ENCODE measurements at regions not wholly inside any gene's neighbourhood (a gene's known extent, or its start where the extent isn't known, plus 50 kb on each side); places are given as distances from the start of the nearest gene placed in this dataset.

GRCh38 chr3:159513867-159514380 is 474.7 kb upstream of the IL12A start:
- intact Hi-C loops (cut with micrococcal nuclease) = no loop called here

DNA sequence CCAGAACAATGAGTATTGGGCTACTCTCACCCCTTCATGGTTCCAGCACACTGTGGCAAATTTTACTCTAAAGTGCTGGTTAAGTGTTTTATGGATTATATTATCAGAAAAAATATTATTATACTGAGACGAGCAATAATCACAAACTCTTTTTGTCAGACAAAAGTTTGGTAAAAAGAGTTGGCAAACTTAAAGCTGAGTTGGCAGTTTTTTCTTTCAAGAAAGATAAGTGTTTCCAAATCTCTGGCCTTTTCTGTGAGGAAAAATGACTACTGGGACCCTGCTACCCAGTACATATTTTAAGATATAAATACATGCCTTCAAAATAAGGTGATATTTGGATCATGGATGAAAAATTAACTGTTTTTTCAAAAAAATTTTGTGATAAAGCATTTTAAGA is 471.5 kb upstream of the IL12A start:
- intact Hi-C loops (cut with micrococcal nuclease) = no loop called here

- intact Hi-C loops (cut with micrococcal nuclease) = no loop called here
Observed at GRCh38 chr3:159520638-159521037, 468.0 kb upstream of the IL12A start.

DNA sequence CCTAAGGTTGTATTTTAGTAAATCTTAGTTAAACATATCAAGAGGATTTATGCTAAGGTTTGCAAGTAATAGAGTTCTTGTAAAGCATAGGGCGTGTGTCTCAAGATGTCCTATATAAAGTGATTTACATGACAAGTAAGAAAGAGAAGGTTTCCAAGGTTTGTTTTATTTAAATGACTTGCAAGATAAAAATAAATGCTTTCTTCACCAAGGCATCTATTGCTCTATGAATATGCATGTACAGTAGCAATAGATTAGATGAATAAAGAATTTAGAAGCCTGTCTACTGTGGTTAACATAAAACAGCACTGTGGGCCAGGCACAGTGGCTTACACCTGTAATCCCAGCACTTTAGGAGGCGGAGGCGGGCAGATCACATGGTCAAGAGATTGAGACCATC is 466.4 kb upstream of the IL12A start:
- intact Hi-C loops (cut with micrococcal nuclease) = no loop called here

GRCh38 chr3:159528251-159528895 is 460.3 kb upstream of the IL12A start:
- intact Hi-C loops (cut with micrococcal nuclease) = no loop called here

DNA sequence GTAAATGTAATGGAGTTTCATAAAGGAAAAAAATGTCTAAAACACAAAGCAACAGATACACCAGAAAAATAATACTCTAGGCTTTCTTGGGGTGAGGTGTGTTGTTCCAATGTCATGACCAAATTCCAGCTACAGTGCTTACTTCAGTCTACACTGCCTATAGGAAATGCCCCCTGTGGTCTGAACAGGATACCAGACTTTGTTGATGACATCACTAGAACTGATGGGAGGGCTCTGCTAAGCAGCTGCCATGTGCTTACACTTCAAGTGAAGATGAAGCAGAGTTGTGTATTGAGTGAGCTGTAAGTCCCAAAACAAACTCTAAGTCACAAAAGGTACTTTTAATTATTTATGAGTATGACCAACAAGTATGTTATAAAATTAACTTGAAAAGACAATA is 456.1 kb upstream of the IL12A start:
- intact Hi-C loops (cut with micrococcal nuclease) = no loop called here

DNA sequence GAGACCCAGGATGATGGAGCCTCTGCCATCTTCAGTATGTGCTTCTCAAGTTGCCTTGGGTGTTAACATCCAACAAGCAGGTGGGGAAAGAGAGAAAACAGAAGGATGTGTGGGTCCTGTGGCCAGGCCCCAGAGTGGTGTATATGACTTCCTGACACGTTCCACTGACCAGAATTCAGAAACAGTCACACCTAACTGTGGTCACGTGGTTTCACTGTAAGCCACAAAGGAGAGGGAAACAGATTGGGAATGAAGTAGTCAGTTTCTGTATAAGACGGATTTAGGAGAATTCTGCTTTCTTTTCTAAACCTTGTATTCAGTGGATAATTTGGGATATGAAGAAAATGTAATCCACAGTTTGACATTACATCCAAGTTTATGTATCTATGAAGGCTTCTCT is 454.1 kb upstream of the IL12A start:
- intact Hi-C loops (cut with micrococcal nuclease) = no loop called here

DNA sequence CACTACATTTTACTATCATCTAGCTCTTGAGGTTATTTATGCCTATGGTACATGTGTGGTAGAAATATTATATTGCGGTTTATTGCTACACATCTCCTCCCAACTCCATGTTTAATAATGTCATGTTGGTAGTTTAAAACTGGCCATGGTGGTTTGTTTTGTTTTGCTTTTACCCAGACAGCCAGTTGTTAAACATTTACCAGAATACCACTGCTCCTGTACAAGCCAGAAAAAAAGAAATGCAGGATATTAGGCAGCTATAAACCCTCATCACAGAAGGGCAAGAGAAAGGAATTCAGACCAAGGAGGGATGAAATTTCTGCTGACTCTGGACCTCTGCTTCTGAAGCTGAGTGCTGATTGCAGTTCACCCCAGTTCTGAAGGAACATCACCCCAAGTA is 451.8 kb upstream of the IL12A start:
- intact Hi-C loops (cut with micrococcal nuclease) = no loop called here

DNA sequence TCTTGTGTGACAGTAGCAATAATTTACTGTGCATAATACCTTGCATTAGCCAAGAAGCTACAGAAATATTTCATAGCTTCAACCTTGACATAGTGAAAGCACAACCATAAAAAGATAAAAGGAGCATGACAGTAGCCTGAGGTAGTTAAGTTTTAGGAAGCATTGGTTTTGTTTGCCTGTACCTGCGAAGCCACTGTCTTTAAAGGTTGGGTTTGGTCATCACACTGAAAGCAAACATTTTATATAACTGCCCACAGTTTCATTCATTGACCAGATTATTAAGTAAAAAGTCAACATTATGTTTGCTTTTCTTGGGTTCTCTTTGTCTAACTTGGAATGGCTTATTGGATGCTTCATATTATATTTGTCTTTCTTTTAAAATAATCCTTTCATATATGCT is 450.1 kb upstream of the IL12A start:
- intact Hi-C loops (cut with micrococcal nuclease) = no loop called here

DNA sequence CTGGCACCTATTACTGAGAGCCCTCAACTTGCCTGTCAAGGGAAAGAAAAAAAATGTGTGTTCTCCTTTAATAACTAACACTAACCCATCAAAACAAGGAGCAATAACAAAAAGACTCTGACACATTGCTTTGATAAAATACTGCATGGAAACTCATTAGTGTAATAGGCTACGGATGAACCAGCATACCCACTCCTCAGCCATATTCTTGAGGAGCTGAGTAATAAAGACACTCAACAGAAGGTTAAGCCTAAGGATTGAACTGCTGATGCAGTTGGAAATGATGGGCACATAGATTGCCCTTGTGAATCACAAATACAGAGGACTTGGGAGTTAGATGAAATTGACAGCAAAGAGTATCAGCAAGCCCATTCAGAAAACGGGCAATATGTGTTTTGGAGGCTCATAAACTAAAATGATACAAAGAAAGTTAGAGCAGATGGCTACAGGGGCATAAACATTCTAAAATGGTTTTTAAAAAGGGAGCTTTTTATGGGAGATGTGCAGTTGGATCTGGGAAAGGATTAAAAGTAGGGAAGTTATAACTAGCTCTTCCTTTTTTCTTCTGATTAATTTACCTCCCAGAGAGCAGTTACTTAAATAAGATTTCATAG is 447.6 kb upstream of the IL12A start:
- intact Hi-C loops (cut with micrococcal nuclease) = no loop called here

- intact Hi-C loops (cut with micrococcal nuclease) = no loop called here
Observed at GRCh38 chr3:159548675-159549335, 439.8 kb upstream of the IL12A start.

DNA sequence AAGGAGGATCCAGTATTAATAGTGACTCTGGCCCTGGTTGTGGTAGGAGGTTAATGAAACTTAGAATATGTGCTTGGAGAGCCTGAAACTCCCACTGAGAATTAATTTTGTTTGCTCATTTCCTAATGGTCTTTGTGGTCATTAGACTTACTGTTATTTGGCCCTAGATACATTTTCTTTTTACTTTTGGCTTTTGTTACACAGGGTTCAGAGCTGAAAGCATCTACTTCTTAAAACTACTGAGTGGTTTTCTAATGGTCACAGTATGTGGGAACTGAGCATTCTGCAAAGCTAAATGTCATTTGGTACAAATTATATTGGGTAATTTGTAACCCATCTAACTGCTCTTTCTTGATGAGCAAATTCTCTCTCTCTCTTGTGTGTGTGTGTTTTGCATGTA is 433.4 kb upstream of the IL12A start:
- intact Hi-C loops (cut with micrococcal nuclease) = no loop called here

DNA sequence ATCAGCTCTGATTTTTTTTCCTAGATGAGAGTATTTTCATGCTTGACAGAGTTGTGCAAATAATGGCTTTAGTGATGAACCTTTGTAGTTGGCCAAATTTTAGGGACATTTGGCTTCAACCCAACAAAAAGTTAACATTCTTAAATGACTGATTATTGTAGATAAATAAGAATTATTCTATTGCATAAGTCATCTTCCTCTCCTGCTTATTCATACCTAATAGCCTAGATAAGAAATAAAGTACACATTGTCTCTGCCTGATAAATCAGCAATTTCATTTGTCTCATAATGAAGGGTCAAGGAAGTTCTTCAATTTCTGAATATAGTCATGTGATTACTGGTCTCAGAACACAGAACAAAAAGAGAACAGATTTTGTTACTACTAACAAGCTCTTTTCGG is 428.9 kb upstream of the IL12A start:
- intact Hi-C loops (cut with micrococcal nuclease) = no loop called here

- intact Hi-C loops (cut with micrococcal nuclease) = no loop called here
Observed at GRCh38 chr3:159560214-159560979, 428.2 kb upstream of the IL12A start.

DNA sequence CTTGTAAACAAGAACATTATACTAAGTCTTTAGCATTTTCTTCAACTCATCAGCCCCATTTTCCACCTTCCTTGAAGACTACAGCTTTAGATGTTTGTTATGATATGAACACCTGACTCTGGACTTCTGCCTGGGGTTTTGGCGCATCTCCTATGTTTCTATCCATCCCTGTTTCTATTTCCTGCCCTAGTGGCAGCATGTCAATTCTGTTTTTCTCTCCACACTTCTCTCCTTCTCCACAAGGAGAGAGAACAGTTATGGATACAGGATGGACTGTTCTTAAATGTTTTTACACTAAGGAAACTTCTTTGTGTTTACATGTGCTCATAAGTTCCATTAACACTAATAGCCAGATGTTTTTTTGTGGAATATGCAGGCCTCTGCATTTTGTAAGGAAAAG is 423.3 kb upstream of the IL12A start:
- intact Hi-C loops (cut with micrococcal nuclease) = no loop called here

GRCh38 chr3:159583662-159584061 is 405.0 kb upstream of the IL12A start:
- intact Hi-C loops (cut with micrococcal nuclease) = no loop called here

GRCh38 chr3:159584421-159584820 is 404.2 kb upstream of the IL12A start:
- intact Hi-C loops (cut with micrococcal nuclease) = no loop called here

DNA sequence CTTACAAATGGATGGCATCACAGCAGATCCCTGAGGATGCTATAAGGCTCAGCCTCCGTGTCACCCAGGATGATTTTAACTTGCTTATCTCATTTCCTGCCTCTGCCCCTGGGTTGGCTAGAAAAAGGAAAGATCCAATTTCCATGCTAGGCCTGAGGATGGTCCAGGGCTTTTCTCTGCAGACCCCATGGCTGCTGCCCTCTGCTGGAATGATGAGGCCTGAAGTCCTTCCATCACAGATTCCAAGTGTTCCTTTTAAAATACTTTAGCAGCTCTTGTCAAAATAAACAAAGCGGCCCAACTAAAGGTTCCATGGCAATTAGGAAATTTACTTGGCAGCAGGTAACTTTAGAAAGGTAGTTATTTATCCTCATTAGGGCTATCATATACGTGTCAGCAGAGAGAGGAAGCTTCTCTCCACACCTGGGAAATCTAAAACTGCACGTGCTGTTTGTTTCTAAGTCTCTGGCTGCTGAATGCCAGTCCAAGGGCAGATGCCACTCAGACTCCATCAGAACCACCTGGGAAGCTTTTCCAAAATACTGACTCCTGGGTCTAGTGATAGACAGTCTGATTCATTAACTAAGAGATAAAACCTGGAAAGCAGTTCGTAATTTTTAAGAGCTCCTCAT is 401.9 kb upstream of the IL12A start:
- intact Hi-C loops (cut with micrococcal nuclease) = no loop called here

DNA sequence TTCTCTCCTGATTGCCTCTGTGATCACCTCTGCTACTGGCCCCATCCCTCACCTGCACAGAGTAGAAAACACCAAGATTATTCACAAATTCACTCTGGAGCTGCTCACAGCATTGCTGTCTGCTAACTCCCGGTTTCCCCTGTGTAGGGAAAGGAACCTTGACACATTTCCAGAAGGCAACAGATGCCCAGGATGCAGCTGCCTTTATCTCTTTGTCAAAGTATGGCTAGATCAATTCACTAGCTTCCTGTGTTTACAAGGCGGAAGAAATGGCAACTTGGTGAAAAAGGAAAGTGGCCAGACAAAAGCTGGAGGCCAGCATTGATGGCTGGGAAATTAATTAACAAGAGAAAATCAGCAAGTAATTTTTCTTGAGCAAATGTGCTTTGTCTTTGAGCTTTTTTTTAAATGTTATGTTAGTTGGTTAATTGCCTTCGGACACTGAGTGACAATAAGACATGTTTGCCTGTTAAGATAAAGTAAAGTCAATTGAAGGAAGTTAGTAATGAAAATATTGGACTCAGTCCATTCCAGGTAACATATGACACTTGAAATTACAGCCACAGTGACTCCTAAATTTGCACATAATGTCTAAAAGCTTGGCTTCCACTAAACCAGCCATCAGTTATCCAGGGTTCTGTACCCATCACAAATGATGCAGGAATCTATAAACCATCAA is 394.6 kb upstream of the IL12A start:
- intact Hi-C loops (cut with micrococcal nuclease) = no loop called here

GRCh38 chr3:159600291-159600690 is 388.3 kb upstream of the IL12A start:
- intact Hi-C loops (cut with micrococcal nuclease) = no loop called here

GRCh38 chr3:159604151-159604581 is 384.5 kb upstream of the IL12A start:
- intact Hi-C loops (cut with micrococcal nuclease) = no loop called here
